GM21825 (cell line): ENCODE measurements at regions not wholly inside any gene's neighbourhood (a gene's known extent, or its start where the extent isn't known, plus 50 kb on each side); places are given as distances from the start of the nearest gene placed in this dataset.

Experiments used
- ATAC-seq: cut with Tn5 transposase; IDR thresholded peaks from one replicate; pipeline ENCODE4 v1.9.1; 2021; ENCODE audit warnings: mild to moderate bottlenecking, moderate library complexity; ENCODE audit not compliant: unreplicated experiment

- ATAC-seq = no peak
Measured at GRCh38 chr9:99391937-99392594, 170.0 kb downstream of the SEC61B start.

GRCh38 chr9:99392986-99393385, 170.9 kb downstream of the SEC61B start:
- ATAC-seq = no peak

- ATAC-seq = no peak
Measured at GRCh38 chr9:99393993-99394392, 171.9 kb downstream of the SEC61B start.

- no peak for ATAC-seq
Measured at GRCh38 chr9:99398241-99398640, 176.2 kb downstream of the SEC61B start.

GRCh38 chr9:99399474-99399873, 177.4 kb downstream of the SEC61B start:
- no peak for ATAC-seq

- ATAC-seq = no peak
Measured at GRCh38 chr9:99400184-99400731, 178.2 kb downstream of the SEC61B start.

- no peak for ATAC-seq
Measured at GRCh38 chr9:99401680-99402504, 179.8 kb downstream of the SEC61B start.

- no peak for ATAC-seq
Measured at GRCh38 chr9:99403371-99403770, 181.3 kb downstream of the SEC61B start.

GRCh38 chr9:99405359-99405758, 183.3 kb downstream of the SEC61B start:
- no peak for ATAC-seq

GRCh38 chr9:99406939-99407338, 184.9 kb downstream of the SEC61B start:
- no peak for ATAC-seq

- no peak for ATAC-seq
Measured at GRCh38 chr9:99411068-99411467, 189.0 kb downstream of the SEC61B start.

- ATAC-seq = no peak
Measured at GRCh38 chr9:99411479-99412115, 189.5 kb downstream of the SEC61B start.

- no peak for ATAC-seq
Measured at GRCh38 chr9:99412606-99413005, 190.5 kb downstream of the SEC61B start.

- ATAC-seq = no peak
Measured at GRCh38 chr9:99414321-99414720, 192.2 kb downstream of the SEC61B start.

- ATAC-seq = no peak
Measured at GRCh38 chr9:99415606-99416005, 193.5 kb downstream of the SEC61B start.

GRCh38 chr9:99416007-99416406, 193.9 kb downstream of the SEC61B start:
- ATAC-seq = no peak

GRCh38 chr9:99419070-99419469, 197.0 kb downstream of the SEC61B start:
- no peak for ATAC-seq

GRCh38 chr9:99421369-99421768, 199.3 kb downstream of the SEC61B start:
- ATAC-seq = no peak

- no peak for ATAC-seq
Measured at GRCh38 chr9:99425124-99425523, 203.0 kb downstream of the SEC61B start.

- no peak for ATAC-seq
Measured at GRCh38 chr9:99425923-99426842, 204.1 kb downstream of the SEC61B start.

- no peak for ATAC-seq
Measured at GRCh38 chr9:99427260-99427659, 205.2 kb downstream of the SEC61B start.
